GM18505 (cell line): ENCODE measurements at regions not wholly inside any gene's neighbourhood (a gene's known extent, or its start where the extent isn't known, plus 50 kb on each side); places are given as distances from the start of the nearest gene placed in this dataset.

ENCODE experiments used
- ATAC-seq: cut with Tn5 transposase; IDR thresholded peaks from one replicate; pipeline ENCODE4 v1.9.1; 2021; ENCODE audit not compliant: unreplicated experiment
- POLR2A ChIP-seq: IDR thresholded peaks from 4 replicates; pipeline ENCODE4 v1.6.1; 2011; ENCODE audit warnings: borderline replicate concordance; ENCODE audit not compliant: insufficient read depth, insufficient read length; ENCODE audit errors: extremely low read depth

DNA sequence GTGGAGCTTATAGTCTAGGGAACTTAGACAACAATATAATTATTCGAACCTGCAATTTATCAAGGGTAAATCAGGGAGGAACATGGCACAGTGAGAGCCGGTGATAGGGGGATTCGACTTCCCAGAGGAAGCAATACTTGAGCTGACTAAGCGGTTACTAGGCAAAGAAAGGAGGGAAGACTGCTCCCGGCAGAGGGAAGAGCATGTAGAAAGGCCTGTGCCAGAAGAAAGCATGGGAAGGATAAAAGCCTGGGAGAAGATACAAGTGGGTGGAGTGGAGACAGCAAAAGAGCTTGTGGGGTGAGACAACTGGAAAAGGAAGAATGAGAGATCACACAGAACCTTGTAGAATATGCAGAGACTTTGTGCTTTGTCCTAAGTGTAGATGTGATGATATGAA is 93.3 kb downstream of the MARCHF4 start:
- ATAC-seq = no peak
- TF ChIP-seq POLR2A = no peak

DNA sequence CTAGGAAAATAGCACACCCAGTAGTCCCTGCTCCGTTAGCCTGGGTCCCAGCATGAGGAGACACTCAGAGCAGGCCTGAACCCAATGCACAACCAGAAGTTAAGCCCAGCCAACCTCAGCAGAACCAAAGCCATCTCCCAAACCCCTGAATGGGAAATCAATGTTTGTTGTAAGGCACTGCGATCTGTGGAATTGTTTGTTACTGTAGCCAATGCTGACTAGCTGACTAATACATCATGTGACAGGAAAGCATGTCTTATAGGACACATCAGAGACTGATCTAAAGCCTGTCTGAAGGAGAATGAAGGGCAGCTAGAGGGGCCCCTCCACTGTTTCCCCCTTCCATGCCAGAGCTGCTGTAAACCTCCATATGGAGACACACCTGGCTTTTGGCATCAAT is 96.4 kb downstream of the MARCHF4 start:
- no peak for TF ChIP-seq POLR2A
- no peak for ATAC-seq

GRCh38 chr2:216274194-216274840 is 98.0 kb downstream of the MARCHF4 start:
- no peak for TF ChIP-seq POLR2A
- ATAC-seq = no peak

GRCh38 chr2:216261042-216261537 is 111.2 kb downstream of the MARCHF4 start:
- no peak for ATAC-seq
- no peak for TF ChIP-seq POLR2A

GRCh38 chr2:216260629-216261028 is 111.7 kb downstream of the MARCHF4 start:
- ATAC-seq = no peak
- TF ChIP-seq POLR2A = no peak

GRCh38 chr2:216259081-216259480 is 113.2 kb downstream of the MARCHF4 start:
- TF ChIP-seq POLR2A = no peak
- no peak for ATAC-seq

- ATAC-seq = no peak
- TF ChIP-seq POLR2A = no peak
Observed at GRCh38 chr2:216257089-216257488, 115.2 kb downstream of the MARCHF4 start.
